NCI-H2107 treated with DMSO at 0.1 percent for 48 hours (cell line): ENCODE measurements at regions not wholly inside any gene's neighbourhood (a gene's known extent, or its start where the extent isn't known, plus 50 kb on each side); places are given as distances from the start of the nearest gene placed in this dataset.
A peak's percentile ranks its signal among the peaks of the same experiment; 100 is the strongest.

Source experiments
- DNase-seq: peaks from one replicate; lab custom pipeline; 2025; ENCODE audit not compliant: unreplicated experiment; lab: John Stamatoyannopoulos, UW

- no peak for DNase-seq
These were observed 109.0 kb upstream of the HTR2A start for GRCh38 chr13:47005756-47006414.

- DNase-seq, result no peak
These were observed 107.7 kb upstream of the HTR2A start for GRCh38 chr13:47004540-47004939.

GRCh38 chr13:47004027-47004426 is 107.2 kb upstream of the HTR2A start:
- no peak for DNase-seq

- DNase-seq, result peak; percentile 7
These were observed 103.3 kb upstream of the HTR2A start for GRCh38 chr13:47000165-47000564.

GRCh38 chr13:46996316-46997030 is 99.6 kb upstream of the HTR2A start:
- no peak for DNase-seq

GRCh38 chr13:46995874-46996273 is 99.0 kb upstream of the HTR2A start:
- DNase-seq, result no peak

GRCh38 chr13:46994492-46994891 is 97.6 kb upstream of the HTR2A start:
- DNase-seq, result no peak

- DNase-seq, result no peak
These were observed 95.6 kb upstream of the HTR2A start for GRCh38 chr13:46992383-46992952.

- no peak for DNase-seq
These were observed 87.0 kb upstream of the HTR2A start for GRCh38 chr13:46983881-46984280.

GRCh38 chr13:46982856-46983582 is 86.2 kb upstream of the HTR2A start:
- no peak for DNase-seq

GRCh38 chr13:46975173-46975572 is 78.3 kb upstream of the HTR2A start:
- no peak for DNase-seq

GRCh38 chr13:46968450-46968849 is 71.6 kb upstream of the HTR2A start:
- DNase-seq, result no peak

- DNase-seq, result no peak
These were observed 68.1 kb upstream of the HTR2A start for GRCh38 chr13:46964789-46965527.

- DNase-seq, result no peak
These were observed 67.1 kb upstream of the HTR2A start for GRCh38 chr13:46963904-46964303.

GRCh38 chr13:46962281-46962941 is 65.6 kb upstream of the HTR2A start:
- DNase-seq, result no peak

- no peak for DNase-seq
These were observed 64.9 kb upstream of the HTR2A start for GRCh38 chr13:46961719-46962118.

- no peak for DNase-seq
These were observed 57.1 kb upstream of the HTR2A start for GRCh38 chr13:46953941-46954340.

- no peak for DNase-seq
These were observed 56.5 kb upstream of the HTR2A start for GRCh38 chr13:46953331-46953730.

- DNase-seq, result no peak
These were observed 54.7 kb upstream of the HTR2A start for GRCh38 chr13:46951516-46951915.

- no peak for DNase-seq
These were observed 52.4 kb upstream of the HTR2A start for GRCh38 chr13:46949211-46949610.

- no peak for DNase-seq
These were observed 51.5 kb upstream of the HTR2A start for GRCh38 chr13:46948338-46948737.
